ENCODE measurements at regions not wholly inside any gene's neighbourhood (a gene's known extent, or its start where the extent isn't known, plus 50 kb on each side); places are given as distances from the start of the nearest gene placed in this dataset.

DNA sequence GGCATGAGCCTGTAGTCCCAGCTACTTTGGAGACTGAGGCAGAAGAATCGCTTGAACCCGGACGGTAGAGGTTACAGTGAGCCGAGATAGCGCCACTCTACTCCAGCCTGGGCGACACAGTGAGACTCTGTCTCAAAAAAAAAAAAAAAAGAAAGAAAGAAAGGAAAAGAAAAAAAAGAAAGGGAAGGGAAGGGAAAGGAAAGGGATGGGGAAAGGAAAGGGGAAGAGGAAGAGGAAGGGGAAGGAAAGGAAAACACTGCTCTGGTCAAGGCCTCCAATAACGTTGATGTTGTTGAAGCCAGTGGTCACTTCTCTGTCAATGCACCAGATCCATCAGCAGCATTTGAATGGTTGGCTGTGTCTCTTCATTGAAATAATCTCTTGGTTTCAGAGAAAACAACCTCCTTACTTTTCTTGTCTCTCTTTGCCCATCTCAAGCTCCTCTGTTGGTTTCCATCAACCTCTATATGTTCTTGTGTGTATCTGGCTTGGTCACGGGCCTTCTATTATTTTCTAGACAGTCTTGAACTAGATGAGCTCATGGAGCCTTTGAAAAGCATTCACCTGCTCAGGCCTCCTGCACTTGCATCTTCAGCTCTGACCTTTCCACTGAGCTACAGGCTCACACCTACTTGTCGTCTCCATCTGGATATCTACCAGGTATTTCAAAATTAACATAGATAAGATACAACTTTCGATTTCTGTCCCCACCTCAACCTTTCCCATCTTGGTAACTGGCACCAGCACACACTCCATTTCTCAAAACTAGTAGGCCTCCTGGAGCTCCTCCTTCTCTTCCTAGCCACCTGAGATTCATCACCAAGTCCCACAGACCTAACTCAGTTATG, 69.4 kb upstream of the LAPTM4A start:
- no peaks in the 10 kb centered on the region for H3K79me2 ChIP-seq (ENCODE audit: low read length)
- H3F3A ChIP-seq (ENCODE audit: insufficient read depth, low read length): no peaks in the 10 kb centered on the region
- H3K36me3 ChIP-seq (replicated peaks; ENCODE audit: insufficient read depth, low read length): no peaks in the 10 kb centered on the region
- H3K4me1 ChIP-seq (ENCODE audit: low read length): peaks cover 4% of the 10 kb centered on the region
- H3K4me2 ChIP-seq (ENCODE audit: low read depth, low read length): no peak overlapping the region
- no peaks in the 10 kb centered on the region for H3K9me3 ChIP-seq (replicated peaks; ENCODE audit: insufficient read depth, low read length)
- TF ChIP-seq EZH2 (optimal IDR thresholded peaks at IDR 0.05; ENCODE audit: low read depth, low read length): no peak
- TF ChIP-seq EZH2phosphoT487 (IDR thresholded peaks at IDR 0.05; ENCODE audit: low read length): no peak
- TF ChIP-seq, protein P1, sequence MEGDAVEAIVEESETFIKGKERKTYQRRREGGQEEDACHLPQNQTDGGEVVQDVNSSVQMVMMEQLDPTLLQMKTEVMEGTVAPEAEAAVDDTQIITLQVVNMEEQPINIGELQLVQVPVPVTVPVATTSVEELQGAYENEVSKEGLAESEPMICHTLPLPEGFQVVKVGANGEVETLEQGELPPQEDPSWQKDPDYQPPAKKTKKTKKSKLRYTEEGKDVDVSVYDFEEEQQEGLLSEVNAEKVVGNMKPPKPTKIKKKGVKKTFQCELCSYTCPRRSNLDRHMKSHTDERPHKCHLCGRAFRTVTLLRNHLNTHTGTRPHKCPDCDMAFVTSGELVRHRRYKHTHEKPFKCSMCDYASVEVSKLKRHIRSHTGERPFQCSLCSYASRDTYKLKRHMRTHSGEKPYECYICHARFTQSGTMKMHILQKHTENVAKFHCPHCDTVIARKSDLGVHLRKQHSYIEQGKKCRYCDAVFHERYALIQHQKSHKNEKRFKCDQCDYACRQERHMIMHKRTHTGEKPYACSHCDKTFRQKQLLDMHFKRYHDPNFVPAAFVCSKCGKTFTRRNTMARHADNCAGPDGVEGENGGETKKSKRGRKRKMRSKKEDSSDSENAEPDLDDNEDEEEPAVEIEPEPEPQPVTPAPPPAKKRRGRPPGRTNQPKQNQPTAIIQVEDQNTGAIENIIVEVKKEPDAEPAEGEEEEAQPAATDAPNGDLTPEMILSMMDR (IDR thresholded peaks at IDR 0.05; ENCODE audit: low read length): no peak
- no peaks in the 10 kb centered on the region for H3K9me2 ChIP-seq (replicated peaks; ENCODE audit: insufficient read depth, low read length)
- H2AFZ ChIP-seq (ENCODE audit: low read length): no peak overlapping the region
- H3K9ac ChIP-seq (ENCODE audit: low read length): no peak overlapping the region
- H3K27ac ChIP-seq (ENCODE audit: low read length): no peak overlapping the region
- DNase-seq: no peak
- H3K27me3 ChIP-seq (replicated peaks; ENCODE audit: insufficient read depth, low read length): no peaks in the 10 kb centered on the region
- H3K4me3 ChIP-seq (ENCODE audit: low read length): no peak overlapping the region
- H4K20me1 ChIP-seq (ENCODE audit: insufficient read depth, low read length): no peaks in the 10 kb centered on the region

DNA sequence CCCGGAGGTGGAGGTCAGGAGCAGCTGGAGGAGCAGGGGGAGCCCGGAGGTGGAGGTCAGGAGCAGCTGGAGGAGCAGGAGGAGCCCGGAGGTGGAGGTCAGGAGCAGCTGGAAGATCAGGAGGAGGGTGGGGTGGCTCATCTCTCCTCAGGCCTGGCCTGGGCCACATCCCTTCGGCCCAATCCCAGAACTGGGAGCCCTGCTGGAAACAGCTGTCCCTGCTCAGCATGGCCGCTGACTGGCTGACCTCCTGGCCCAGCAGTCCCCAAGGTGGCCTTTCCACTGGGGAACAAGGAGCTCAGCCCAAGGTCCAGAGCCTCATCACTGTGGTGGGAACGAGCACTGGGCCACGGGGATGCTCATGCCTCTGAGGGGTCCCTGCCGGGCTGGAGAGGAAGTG, 66.6 kb upstream of the LAPTM4A start:
- Histone ChIP-seq H3K27ac (ENCODE audit: low read length) (no peak overlapping the region), H3K9me3 (replicated peaks; ENCODE audit: insufficient read depth, low read length) (no peaks in the 10 kb centered on the region), H3K79me2 (ENCODE audit: low read length) (no peaks in the 10 kb centered on the region), H4K20me1 (ENCODE audit: insufficient read depth, low read length) (no peaks in the 10 kb centered on the region), H3K4me1 (ENCODE audit: low read length) (no peaks in the 10 kb centered on the region), H3K9ac (ENCODE audit: low read length) (no peak overlapping the region), H3K36me3 (replicated peaks; ENCODE audit: insufficient read depth, low read length) (no peaks in the 10 kb centered on the region), H3K9me2 (replicated peaks; ENCODE audit: insufficient read depth, low read length) (no peaks in the 10 kb centered on the region), H2AFZ (ENCODE audit: low read length) (no peak overlapping the region), H3K4me3 (ENCODE audit: low read length) (no peak overlapping the region), H3F3A (ENCODE audit: insufficient read depth, low read length) (no peaks in the 10 kb centered on the region), H3K4me2 (ENCODE audit: low read depth, low read length) (no peak overlapping the region), H3K27me3 (replicated peaks; ENCODE audit: insufficient read depth, low read length) (no peaks in the 10 kb centered on the region)
- TF ChIP-seq, protein P1 (IDR thresholded peaks at IDR 0.05; ENCODE audit: low read length): no peak
- TF ChIP-seq EZH2phosphoT487 (IDR thresholded peaks at IDR 0.05; ENCODE audit: low read length): no peak
- TF ChIP-seq EZH2 (optimal IDR thresholded peaks at IDR 0.05; ENCODE audit: low read depth, low read length): no peak
- no peak for DNase-seq

DNA sequence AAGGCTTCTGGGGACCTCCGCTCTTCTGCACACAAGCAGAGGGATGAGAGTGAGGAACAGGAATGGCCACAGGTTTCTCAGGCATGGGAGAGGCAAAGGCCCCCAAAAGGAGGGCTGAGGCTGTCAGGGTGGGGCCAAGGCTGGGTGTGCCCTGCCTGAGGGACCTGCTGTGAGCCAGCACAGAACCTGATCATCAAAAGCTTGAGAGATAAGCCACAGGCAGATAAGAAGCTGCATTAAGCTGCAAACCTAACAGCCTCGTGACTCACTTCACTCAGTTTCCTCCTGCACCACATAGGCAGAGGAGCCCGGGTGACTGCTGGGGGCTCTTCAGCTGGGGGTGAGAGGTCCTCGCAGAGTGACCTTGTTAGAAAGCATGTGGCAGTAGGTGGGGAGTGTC, 64.5 kb upstream of the LAPTM4A start:
- no peak overlapping the region for H2AFZ ChIP-seq (ENCODE audit: low read length)
- H3K79me2 ChIP-seq (ENCODE audit: low read length): no peaks in the 10 kb centered on the region
- H3F3A ChIP-seq (ENCODE audit: insufficient read depth, low read length): no peaks in the 10 kb centered on the region
- no peak for DNase-seq
- H3K4me2 ChIP-seq (ENCODE audit: low read depth, low read length): no peak overlapping the region
- no peaks in the 10 kb centered on the region for H3K9me2 ChIP-seq (replicated peaks; ENCODE audit: insufficient read depth, low read length)
- H3K9ac ChIP-seq (ENCODE audit: low read length): no peak overlapping the region
- H3K4me1 ChIP-seq (ENCODE audit: low read length): no peaks in the 10 kb centered on the region
- no peaks in the 10 kb centered on the region for H3K27me3 ChIP-seq (replicated peaks; ENCODE audit: insufficient read depth, low read length)
- TF ChIP-seq EZH2phosphoT487 (IDR thresholded peaks at IDR 0.05; ENCODE audit: low read length) (no peak), EZH2 (optimal IDR thresholded peaks at IDR 0.05; ENCODE audit: low read depth, low read length) (no peak)
- TF ChIP-seq, protein P1 (IDR thresholded peaks at IDR 0.05; ENCODE audit: low read length): no peak
- no peaks in the 10 kb centered on the region for H4K20me1 ChIP-seq (ENCODE audit: insufficient read depth, low read length)
- no peaks in the 10 kb centered on the region for H3K36me3 ChIP-seq (replicated peaks; ENCODE audit: insufficient read depth, low read length)
- H3K4me3 ChIP-seq (ENCODE audit: low read length): no peak overlapping the region
- no peak overlapping the region for H3K27ac ChIP-seq (ENCODE audit: low read length)
- H3K9me3 ChIP-seq (replicated peaks; ENCODE audit: insufficient read depth, low read length): no peaks in the 10 kb centered on the region
